ENCODE measurements at regions not wholly inside any gene's neighbourhood (a gene's known extent, or its start where the extent isn't known, plus 50 kb on each side); places are given as distances from the start of the nearest gene placed in this dataset.

- no peak for TF ChIP-seq SREBF2 (IDR thresholded peaks at IDR 0.05; ENCODE audit: low read length)
- no peak for TF ChIP-seq TCF12 (IDR thresholded peaks at IDR 0.05; ENCODE audit: low read depth, low read length)
- TF ChIP-seq GATAD2B (conservative IDR thresholded peaks at IDR 0.05; ENCODE audit: low read depth): no peak
- TF ChIP-seq LARP7 (IDR thresholded peaks at IDR 0.05): no peak
- TF ChIP-seq BCL3 (IDR thresholded peaks at IDR 0.05; ENCODE audit: borderline replicate concordance, insufficient read depth, low read depth, low read length, poor library complexity, severe bottlenecking): no peak
- TF ChIP-seq SRF (IDR thresholded peaks at IDR 0.05; ENCODE audit: low read depth in 2 of 2, low read length in 2 of 2): no peak
- no peak for TF ChIP-seq TCF3 (IDR thresholded peaks at IDR 0.05; ENCODE audit: borderline replicate concordance, insufficient read depth, low read depth, low read length)
- no peak for TF ChIP-seq YBX1 (IDR thresholded peaks at IDR 0.05)
- no peak for TF ChIP-seq ATF2 (IDR thresholded peaks at IDR 0.05; ENCODE audit: low read length)
- TF ChIP-seq MLLT1 (IDR thresholded peaks at IDR 0.05): no peak
- no peak for TF ChIP-seq TAF1 (IDR thresholded peaks at IDR 0.05; ENCODE audit: borderline replicate concordance, low read depth, low read length)
- no peak for TF ChIP-seq EGR1 (IDR thresholded peaks at IDR 0.05; ENCODE audit: borderline replicate concordance in 1 of 2, low read depth in 2 of 2, low read length in 2 of 2)
- no peak for TF ChIP-seq CTCF (IDR thresholded peaks at IDR 0.05 in 2 of 3, conservative IDR thresholded peaks at IDR 0.05 in 1 of 3; ENCODE audit: control insufficient read depth in 2 of 3, extremely low read depth in 1 of 3, insufficient read depth in 1 of 3, low read depth in 3 of 3, low read length in 3 of 3)
- no peak for TF ChIP-seq EZH2 (IDR thresholded peaks at IDR 0.05; ENCODE audit: borderline replicate concordance, control insufficient read depth, low read depth, low read length)
- TF ChIP-seq FOS (IDR thresholded peaks at IDR 0.05; ENCODE audit: borderline replicate concordance, extremely low read depth, insufficient read length): no peak
- no peak for TF ChIP-seq RB1 (IDR thresholded peaks at IDR 0.05; ENCODE audit: borderline replicate concordance)
- Histone ChIP-seq H2AFZ (ENCODE audit: control insufficient read depth, low read depth, low read length) (no peak overlapping the region), H3K4me1 (ENCODE audit: control insufficient read depth, insufficient read depth, low read length) (no peaks in the 10 kb centered on the region), H3K27me3 (replicated peaks in 1 of 2; ENCODE audit: control insufficient read depth in 2 of 2, insufficient read depth in 2 of 2, low read length in 1 of 2) (peaks cover 2 to 3% of the 10 kb centered on the region in 2 experiments; a peak in 3 of 4 replicates), H3K4me2 (ENCODE audit: control insufficient read depth, insufficient read depth) (no peak overlapping the region), H3K27ac (ENCODE audit: control insufficient read depth, insufficient read depth) (no peak overlapping the region), H3K9me3 (replicated peaks; ENCODE audit: control insufficient read depth, insufficient read depth, low read length) (no peaks in the 10 kb centered on the region), H3K79me2 (ENCODE audit: control insufficient read depth, insufficient read depth, low read length) (no peaks in the 10 kb centered on the region), H3K36me3 (ENCODE audit: control insufficient read depth in 2 of 2, insufficient read depth in 2 of 2, low read length in 1 of 2) (no peaks in the 10 kb centered on the region), H3K9ac (ENCODE audit: control insufficient read depth, insufficient read depth, low read length) (no peak overlapping the region), H3K4me3 (no peak overlapping the region), H4K20me1 (ENCODE audit: control insufficient read depth, insufficient read depth) (no peaks in the 10 kb centered on the region)
- FAIRE-seq: no peak
- ChIA-PET SMC1A (ENCODE audit: uncharacterized antibody, unreplicated experiment) (interaction anchor here (0.5 kb wide), 2 partner anchors 105 to 492 kb away, joined by 3 read pairs; no protein-coding TSS in a partner anchor), POLR2A (no interaction called here), CTCF (no interaction called here), RAD21 (ENCODE audit: unreplicated experiment) (no interaction called here)
- in situ Hi-C loops (cut with MboI) (no loop called here), intact Hi-C loops (cut with micrococcal nuclease; ENCODE audit: unreplicated experiment) (no loop called here)
- DNase-seq (ENCODE audit: low read depth, low spot score): no peak
- 0% methylated on average over 1 of the region's 1 CpG for WGBS (ENCODE audit: insufficient coverage, insufficient replicate concordance, low lambda C conversion rate, missing lambda C conversion rate)
- BruUV-seq (replicated peaks): no TSS peak
- ATAC-seq: no peak
Measured at GRCh38 chr5:135122797-135123196, 88.8 kb upstream of the PITX1 start.
